Suppressor macrophage (primary cell): ENCODE measurements at regions not wholly inside any gene's neighbourhood (a gene's known extent, or its start where the extent isn't known, plus 50 kb on each side); places are given as distances from the start of the nearest gene placed in this dataset.

Experiments
- DNase-seq, 4 experiments: peaks; one replicate each; pipeline ENCODE4 v3.0.0-alpha.2; 2020 to 2022

DNA sequence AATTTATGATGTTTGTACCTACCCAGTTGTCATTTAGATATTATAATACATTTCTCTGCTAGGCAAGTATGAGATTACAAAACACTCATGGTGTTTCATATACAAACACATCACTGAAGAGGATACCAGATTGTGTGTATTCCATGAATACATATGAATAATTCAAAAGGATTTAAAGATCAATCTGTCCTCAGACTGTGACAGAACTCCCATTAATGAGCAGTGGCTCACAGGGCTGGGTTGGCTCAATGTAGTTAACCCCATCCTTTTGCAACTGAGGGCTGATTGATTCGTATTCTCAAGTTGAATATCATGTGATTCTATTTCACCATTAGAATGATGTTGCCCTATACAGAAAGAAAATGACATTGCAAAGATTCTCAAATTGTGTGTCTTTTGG lies 79.6 kb upstream of the SPANXN2 start:
- no peak for DNase-seq

DNA sequence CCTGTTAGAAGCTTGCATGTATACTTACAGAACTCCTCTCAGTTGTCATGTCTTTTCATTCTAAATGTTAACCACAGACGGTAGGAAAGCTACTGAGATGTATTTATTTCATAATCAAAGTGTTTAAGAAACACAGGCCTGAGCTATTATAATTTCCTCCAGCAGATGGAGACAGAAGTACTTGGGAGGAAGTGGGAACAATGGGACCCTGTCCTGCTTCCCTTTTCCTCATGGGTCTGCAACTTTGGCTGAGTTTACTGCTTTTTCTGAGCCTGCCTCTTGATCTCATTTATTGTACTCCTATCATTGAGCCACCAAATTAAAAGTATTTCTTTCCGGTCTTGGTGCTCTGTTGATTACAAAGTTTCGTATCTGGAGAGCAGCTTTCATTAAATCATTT lies 67.7 kb upstream of the SPANXN2 start:
- DNase-seq = peak in 3 of 4 experiments; percentile 7 to 19 (median 7)

- no peak for DNase-seq
These were observed 66.8 kb upstream of the SPANXN2 start for GRCh38 chrX:143787341-143787740.

- DNase-seq = no peak
These were observed 60.6 kb upstream of the SPANXN2 start for GRCh38 chrX:143781103-143781502.
